ENCODE measurements at regions not wholly inside any gene's neighbourhood (a gene's known extent, or its start where the extent isn't known, plus 50 kb on each side); places are given as distances from the start of the nearest gene placed in this dataset.

GRCh38 chr3:135310317-135310716, 515.3 kb downstream of the EPHB1 start:
- Histone ChIP-seq H3K4me1 (no peaks in the 10 kb centered on the region), H3K36me3 (no peaks in the 10 kb centered on the region), H3K9me3 (no peaks in the 10 kb centered on the region), H3K27ac (no peak overlapping the region), H3K4me3 (no peak overlapping the region), H3K27me3 (no peaks in the 10 kb centered on the region)
- TF ChIP-seq EP300 (IDR thresholded peaks at IDR 0.05; ENCODE audit: low read depth), result no peak
- no peak for TF ChIP-seq POLR2AphosphoS5 (IDR thresholded peaks at IDR 0.05)
- TF ChIP-seq POLR2A (IDR thresholded peaks at IDR 0.05), result no peak
- in situ Hi-C loops (cut with MboI; ENCODE audit: low pct_ligation_motif_present in 1 of 4, low pct_unique_long_range_greater_than_20kb in 1 of 4, low sequenced_read_pairs in 3 of 4) (no loop called here), intact Hi-C loops (cut with DNase I; ENCODE audit: low total_unique reads) (no loop called here)
- 13% methylated on average over 4 of the region's 4 CpGs; no CpG with 5 or more reads in 1 of the 2 donors for WGBS, 2 donors (ENCODE audit: low coverage in 1 of 2)
- no peak for DNase-seq

GRCh38 chr3:135311699-135312098, 516.6 kb downstream of the EPHB1 start:
- no peaks in the 10 kb centered on the region for H3K36me3 ChIP-seq
- H3K9me3 ChIP-seq, result no peaks in the 10 kb centered on the region
- WGBS, 2 donors (ENCODE audit: low coverage in 1 of 2), result 68 to 79% methylated on average over 2 to 5 of the region's 5 CpGs
- in situ Hi-C loops (cut with MboI; ENCODE audit: low pct_ligation_motif_present in 1 of 4, low pct_unique_long_range_greater_than_20kb in 1 of 4, low sequenced_read_pairs in 3 of 4) (no loop called here), intact Hi-C loops (cut with DNase I; ENCODE audit: low total_unique reads) (no loop called here)
- no peak overlapping the region for H3K4me3 ChIP-seq
- no peaks in the 10 kb centered on the region for H3K27me3 ChIP-seq
- DNase-seq, result no peak
- H3K27ac ChIP-seq, result no peak overlapping the region
- H3K4me1 ChIP-seq, result no peaks in the 10 kb centered on the region
- TF ChIP-seq CTCF (IDR thresholded peaks at IDR 0.05) (no peak), POLR2AphosphoS5 (IDR thresholded peaks at IDR 0.05) (no peak), POLR2A (IDR thresholded peaks at IDR 0.05) (no peak), EP300 (IDR thresholded peaks at IDR 0.05; ENCODE audit: low read depth) (no peak)

- no peaks in the 10 kb centered on the region for H3K27me3 ChIP-seq
- no peak overlapping the region for H3K4me3 ChIP-seq
- H3K36me3 ChIP-seq, result no peaks in the 10 kb centered on the region
- 81 to 92% methylated on average over 1 of the region's 1 CpG for WGBS, 2 donors (ENCODE audit: low coverage in 1 of 2)
- intact Hi-C loops (cut with DNase I; ENCODE audit: low total_unique reads), result no loop called here
- in situ Hi-C loops (cut with MboI; ENCODE audit: low pct_ligation_motif_present in 1 of 4, low pct_unique_long_range_greater_than_20kb in 1 of 4, low sequenced_read_pairs in 3 of 4), result no loop called here
- H3K4me1 ChIP-seq, result no peaks in the 10 kb centered on the region
- no peak for DNase-seq
- H3K9me3 ChIP-seq, result no peaks in the 10 kb centered on the region
- H3K27ac ChIP-seq, result no peak overlapping the region
- TF ChIP-seq POLR2A (IDR thresholded peaks at IDR 0.05) (no peak), CTCF (IDR thresholded peaks at IDR 0.05) (no peak), POLR2AphosphoS5 (IDR thresholded peaks at IDR 0.05) (no peak), EP300 (IDR thresholded peaks at IDR 0.05; ENCODE audit: low read depth) (no peak)
These were observed 519.2 kb downstream of the EPHB1 start for GRCh38 chr3:135314237-135314636.

GRCh38 chr3:135324301-135324700, 529.2 kb downstream of the EPHB1 start:
- in situ Hi-C loops (cut with MboI; ENCODE audit: low pct_ligation_motif_present in 1 of 4, low pct_unique_long_range_greater_than_20kb in 1 of 4, low sequenced_read_pairs in 3 of 4) (no loop called here), intact Hi-C loops (cut with DNase I; ENCODE audit: low total_unique reads) (no loop called here)
- Histone ChIP-seq H3K4me3 (no peak overlapping the region), H3K9me3 (no peaks in the 10 kb centered on the region), H3K27ac (no peak overlapping the region), H3K36me3 (no peaks in the 10 kb centered on the region), H3K4me1 (no peaks in the 10 kb centered on the region), H3K27me3 (no peaks in the 10 kb centered on the region)
- 48 to 69% methylated on average over 3 to 5 of the region's 5 CpGs for WGBS, 2 donors (ENCODE audit: low coverage in 1 of 2)
- no peak for DNase-seq
- TF ChIP-seq EP300 (IDR thresholded peaks at IDR 0.05; ENCODE audit: low read depth) (no peak), POLR2A (IDR thresholded peaks at IDR 0.05) (no peak), CTCF (IDR thresholded peaks at IDR 0.05) (no peak), POLR2AphosphoS5 (IDR thresholded peaks at IDR 0.05) (no peak)

GRCh38 chr3:135325096-135325495, 530.0 kb downstream of the EPHB1 start:
- Histone ChIP-seq H3K36me3 (no peaks in the 10 kb centered on the region), H3K27me3 (no peaks in the 10 kb centered on the region), H3K27ac (no peak overlapping the region), H3K4me1 (no peaks in the 10 kb centered on the region), H3K9me3 (no peaks in the 10 kb centered on the region), H3K4me3 (no peak overlapping the region)
- peak; percentile 10 for DNase-seq
- 29% methylated on average over 1 of the region's 1 CpG; no CpG with 5 or more reads in 1 of the 2 donors for WGBS, 2 donors (ENCODE audit: low coverage in 1 of 2)
- intact Hi-C loops (cut with DNase I; ENCODE audit: low total_unique reads) (no loop called here), in situ Hi-C loops (cut with MboI; ENCODE audit: low pct_ligation_motif_present in 1 of 4, low pct_unique_long_range_greater_than_20kb in 1 of 4, low sequenced_read_pairs in 3 of 4) (no loop called here)
- no peak for TF ChIP-seq POLR2A (IDR thresholded peaks at IDR 0.05)
- no peak for TF ChIP-seq EP300 (IDR thresholded peaks at IDR 0.05; ENCODE audit: low read depth)
- TF ChIP-seq CTCF (IDR thresholded peaks at IDR 0.05), result no peak
- TF ChIP-seq POLR2AphosphoS5 (IDR thresholded peaks at IDR 0.05), result no peak
